ENCODE measurements at regions not wholly inside any gene's neighbourhood (a gene's known extent, or its start where the extent isn't known, plus 50 kb on each side); places are given as distances from the start of the nearest gene placed in this dataset.
"Not testable (repeated sequence)": the region's sequence is repeated elsewhere in the genome, so short reads cannot be mapped to it uniquely, and the experiment has no call there.

DNA sequence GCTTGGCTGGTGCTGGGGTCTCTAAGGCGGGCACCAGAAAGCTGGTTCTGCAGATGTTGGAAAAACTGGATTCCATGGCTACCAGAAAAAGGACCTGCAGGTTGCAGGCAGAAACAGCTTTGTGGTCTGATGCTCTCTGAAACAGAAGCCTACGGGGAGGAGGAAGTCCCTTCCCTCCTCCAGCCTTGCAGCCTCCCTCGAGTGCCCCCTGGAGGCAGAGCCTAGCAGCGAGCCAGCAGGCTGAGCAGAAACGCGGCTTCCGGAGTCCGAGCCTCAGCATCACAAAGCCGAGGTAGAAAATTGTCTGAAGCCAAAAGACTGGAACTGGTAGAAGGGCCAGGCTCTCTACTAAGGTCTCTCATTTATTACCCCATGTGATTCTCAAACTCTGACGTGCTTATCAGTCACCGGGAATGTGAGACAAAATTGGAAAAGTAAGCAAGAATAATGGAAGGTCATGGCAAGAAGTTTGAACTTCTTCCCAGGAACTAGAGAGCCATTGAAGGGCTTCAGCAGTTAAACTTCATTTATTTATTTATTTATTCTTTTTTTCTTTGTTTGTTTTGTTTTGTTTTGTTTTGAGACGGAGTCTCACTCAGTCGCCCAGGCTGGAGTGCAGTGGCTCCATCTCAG is 82.2 kb upstream of the CPSF6 start:
- DNase-seq: peak; percentile 90
- peak; percentile 88 for ATAC-seq
- intact Hi-C loops (cut with micrococcal nuclease): no loop called here

- intact Hi-C loops (cut with micrococcal nuclease): no loop called here
- DNase-seq (no peak), ATAC-seq (no peak)
Measured at GRCh38 chr12:69161829-69162228, 77.5 kb upstream of the CPSF6 start.

GRCh38 chr12:69163681-69164362 is 75.5 kb upstream of the CPSF6 start:
- ATAC-seq (peak; percentile 75), DNase-seq (no peak)
- intact Hi-C loops (cut with micrococcal nuclease): no loop called here

DNA sequence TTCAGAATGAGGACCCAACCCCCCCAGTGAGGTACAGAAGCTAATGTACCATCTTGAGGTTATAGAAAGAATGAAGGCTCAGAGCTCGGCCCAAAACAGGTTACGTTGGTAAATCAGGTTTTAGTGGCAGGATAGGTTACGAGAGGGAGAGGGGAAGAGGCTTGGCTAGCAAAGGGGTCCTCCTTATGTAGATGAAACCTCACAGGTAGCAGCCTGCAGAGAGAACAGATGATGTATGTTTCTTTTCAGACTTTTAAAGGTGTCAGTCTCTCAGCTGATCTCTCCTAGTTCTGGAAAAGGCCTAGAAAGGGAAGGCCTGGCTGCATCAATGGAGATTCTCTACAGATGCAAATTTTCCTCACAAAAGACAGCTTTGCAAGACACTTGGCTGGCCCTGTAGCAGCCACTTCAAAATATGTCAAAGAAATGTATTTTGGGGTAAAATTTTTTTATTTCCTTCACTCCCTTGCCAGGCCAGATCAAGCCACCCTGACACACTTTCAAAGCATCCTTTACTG is 71.7 kb upstream of the CPSF6 start:
- no peak for DNase-seq
- intact Hi-C loops (cut with micrococcal nuclease): no loop called here
- ATAC-seq: no peak

DNA sequence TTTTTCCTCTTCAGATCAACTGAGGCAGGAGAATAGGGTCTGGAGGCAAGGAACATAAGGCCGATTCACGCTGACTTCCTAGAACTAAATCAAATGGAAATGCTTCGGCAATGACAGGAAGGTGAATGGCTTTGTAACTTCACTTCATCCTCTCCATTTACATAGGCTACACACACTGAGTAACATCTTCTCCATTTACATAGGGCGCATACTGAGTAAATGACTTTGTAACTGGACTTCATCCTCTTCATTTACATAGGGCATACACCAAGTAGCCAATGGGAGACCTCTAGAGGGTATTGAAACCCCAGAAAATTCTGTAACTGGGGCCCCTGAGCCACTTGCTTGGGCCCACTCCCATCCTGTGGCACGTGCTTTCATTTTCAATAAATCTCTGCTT is 71.0 kb upstream of the CPSF6 start:
- intact Hi-C loops (cut with micrococcal nuclease): no loop called here
- no peak for ATAC-seq
- DNase-seq: no peak

- DNase-seq: no peak
- intact Hi-C loops (cut with micrococcal nuclease): no loop called here
- no peak for ATAC-seq
Measured at GRCh38 chr12:69168828-69169227, 70.5 kb upstream of the CPSF6 start.

GRCh38 chr12:69170293-69170692 is 69.1 kb upstream of the CPSF6 start:
- intact Hi-C loops (cut with micrococcal nuclease): no loop called here

GRCh38 chr12:69171881-69172280 is 67.5 kb upstream of the CPSF6 start:
- DNase-seq: no peak
- intact Hi-C loops (cut with micrococcal nuclease): no loop called here
- no peak for ATAC-seq

More at GRCh38 chr12:69170293-69170692, 69.1 kb upstream of the CPSF6 start:
- no peak for DNase-seq
- no peak for ATAC-seq

GRCh38 chr12:69172491-69172890 is 66.9 kb upstream of the CPSF6 start:
- ATAC-seq (no peak), DNase-seq (no peak)
- intact Hi-C loops (cut with micrococcal nuclease): no loop called here

GRCh38 chr12:69173368-69173767 is 66.0 kb upstream of the CPSF6 start:
- no peak for DNase-seq
- peak; percentile 38 for ATAC-seq
- intact Hi-C loops (cut with micrococcal nuclease): no loop called here

GRCh38 chr12:69179786-69180185 is 59.6 kb upstream of the CPSF6 start:
- no peak for ATAC-seq
- DNase-seq: no peak
- intact Hi-C loops (cut with micrococcal nuclease): no loop called here

DNA sequence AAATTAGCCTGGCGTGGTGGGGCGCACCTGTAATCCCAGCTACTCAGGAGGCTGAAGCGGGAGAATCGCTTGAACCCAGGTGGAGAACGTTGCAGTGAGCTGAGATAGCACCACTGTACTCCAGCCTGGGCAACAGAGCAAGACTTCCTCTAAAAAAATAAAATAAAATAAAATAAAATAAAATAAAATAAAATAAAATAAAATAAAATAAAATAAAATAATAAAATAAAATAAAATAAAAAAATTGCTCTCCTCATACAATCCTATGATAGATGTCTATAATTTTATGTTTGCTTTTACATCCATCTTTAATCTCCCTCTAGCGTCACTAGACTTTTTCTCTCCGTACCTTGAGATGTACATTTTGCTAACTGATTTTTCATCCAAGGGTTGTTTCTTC is 51.8 kb upstream of the CPSF6 start:
- DNase-seq; intact Hi-C loops (cut with micrococcal nuclease); ATAC-seq: not testable (repeated sequence)

- no peak for ATAC-seq
- intact Hi-C loops (cut with micrococcal nuclease): no loop called here
- DNase-seq: no peak
Measured at GRCh38 chr12:69189378-69189978, 49.9 kb upstream of the CPSF6 start.

Measured in left ventricle myocardium superior (tissue), 1 donor.